ENCODE measurements at regions not wholly inside any gene's neighbourhood (a gene's known extent, or its start where the extent isn't known, plus 50 kb on each side); places are given as distances from the start of the nearest gene placed in this dataset.

DNA sequence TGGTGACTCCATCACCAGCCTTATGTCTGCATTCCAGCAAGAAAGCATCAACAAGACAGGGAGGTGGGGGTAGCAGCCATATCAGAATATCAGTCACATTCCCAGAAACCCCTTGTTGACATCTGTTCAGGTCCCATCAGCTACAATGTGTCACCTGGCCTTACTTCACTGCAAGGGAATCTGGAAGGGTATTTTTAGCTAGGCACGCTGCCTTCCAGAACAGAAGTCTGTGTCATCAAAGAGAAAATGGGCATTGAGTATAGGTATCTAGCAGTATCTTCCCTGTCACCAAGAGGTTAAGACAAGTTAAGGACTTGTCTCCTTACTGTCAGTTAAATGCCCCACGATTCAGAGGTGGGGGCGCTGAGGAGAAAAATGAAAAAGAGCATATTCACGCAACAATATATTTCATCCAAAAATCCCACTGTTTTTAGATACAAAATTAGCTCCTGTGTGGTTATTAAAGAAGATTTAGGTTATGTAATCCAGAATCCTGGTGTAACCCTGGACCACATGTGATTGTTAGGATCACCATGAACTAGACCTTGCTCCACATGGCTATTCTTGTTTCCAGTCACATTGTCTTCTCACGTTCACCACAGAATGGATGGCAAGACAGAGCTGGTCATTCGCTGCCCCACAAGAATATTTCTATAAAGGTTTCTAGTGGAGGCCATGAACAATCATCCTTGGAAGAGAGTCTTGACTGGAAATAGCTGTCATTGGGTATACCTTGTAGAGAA lies 60.0 kb upstream of the PDHA1 start:
- no peaks in the 10 kb centered on the region for H3K36me3 ChIP-seq (ENCODE audit: control insufficient read depth in 2 of 2, insufficient read depth in 1 of 2, low read length in 2 of 2)
- POLR2A ChIA-PET = no interaction called here
- H3K27ac ChIP-seq (ENCODE audit: extremely low read depth, low read depth, low read length) = no peak overlapping the region
- no peak overlapping the region for H3K4me3 ChIP-seq (ENCODE audit: low read depth, low read length)
- TF ChIP-seq, protein P1, sequence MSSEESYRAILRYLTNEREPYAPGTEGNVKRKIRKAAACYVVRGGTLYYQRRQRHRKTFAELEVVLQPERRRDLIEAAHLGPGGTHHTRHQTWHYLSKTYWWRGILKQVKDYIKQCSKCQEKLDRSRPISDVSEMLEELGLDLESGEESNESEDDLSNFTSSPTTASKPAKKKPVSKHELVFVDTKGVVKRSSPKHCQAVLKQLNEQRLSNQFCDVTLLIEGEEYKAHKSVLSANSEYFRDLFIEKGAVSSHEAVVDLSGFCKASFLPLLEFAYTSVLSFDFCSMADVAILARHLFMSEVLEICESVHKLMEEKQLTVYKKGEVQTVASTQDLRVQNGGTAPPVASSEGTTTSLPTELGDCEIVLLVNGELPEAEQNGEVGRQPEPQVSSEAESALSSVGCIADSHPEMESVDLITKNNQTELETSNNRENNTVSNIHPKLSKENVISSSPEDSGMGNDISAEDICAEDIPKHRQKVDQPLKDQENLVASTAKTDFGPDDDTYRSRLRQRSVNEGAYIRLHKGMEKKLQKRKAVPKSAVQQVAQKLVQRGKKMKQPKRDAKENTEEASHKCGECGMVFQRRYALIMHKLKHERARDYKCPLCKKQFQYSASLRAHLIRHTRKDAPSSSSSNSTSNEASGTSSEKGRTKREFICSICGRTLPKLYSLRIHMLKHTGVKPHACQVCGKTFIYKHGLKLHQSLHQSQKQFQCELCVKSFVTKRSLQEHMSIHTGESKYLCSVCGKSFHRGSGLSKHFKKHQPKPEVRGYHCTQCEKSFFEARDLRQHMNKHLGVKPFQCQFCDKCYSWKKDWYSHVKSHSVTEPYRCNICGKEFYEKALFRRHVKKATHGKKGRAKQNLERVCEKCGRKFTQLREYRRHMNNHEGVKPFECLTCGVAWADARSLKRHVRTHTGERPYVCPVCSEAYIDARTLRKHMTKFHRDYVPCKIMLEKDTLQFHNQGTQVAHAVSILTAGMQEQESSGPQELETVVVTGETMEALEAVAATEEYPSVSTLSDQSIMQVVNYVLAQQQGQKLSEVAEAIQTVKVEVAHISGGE (tag by site-specific recombination; conservative IDR thresholded peaks at IDR 0.05; ENCODE audit: low read depth) = no peak
- TF ChIP-seq KLF8 (tag by site-specific recombination; IDR thresholded peaks at IDR 0.05) = no peak
- no peak for TF ChIP-seq ZFP41 (tag by site-specific recombination; IDR thresholded peaks at IDR 0.05; ENCODE audit: borderline replicate concordance)
- TF ChIP-seq ZFP69B (tag by site-specific recombination; IDR thresholded peaks at IDR 0.05) = no peak
- TF ChIP-seq, protein P2, sequence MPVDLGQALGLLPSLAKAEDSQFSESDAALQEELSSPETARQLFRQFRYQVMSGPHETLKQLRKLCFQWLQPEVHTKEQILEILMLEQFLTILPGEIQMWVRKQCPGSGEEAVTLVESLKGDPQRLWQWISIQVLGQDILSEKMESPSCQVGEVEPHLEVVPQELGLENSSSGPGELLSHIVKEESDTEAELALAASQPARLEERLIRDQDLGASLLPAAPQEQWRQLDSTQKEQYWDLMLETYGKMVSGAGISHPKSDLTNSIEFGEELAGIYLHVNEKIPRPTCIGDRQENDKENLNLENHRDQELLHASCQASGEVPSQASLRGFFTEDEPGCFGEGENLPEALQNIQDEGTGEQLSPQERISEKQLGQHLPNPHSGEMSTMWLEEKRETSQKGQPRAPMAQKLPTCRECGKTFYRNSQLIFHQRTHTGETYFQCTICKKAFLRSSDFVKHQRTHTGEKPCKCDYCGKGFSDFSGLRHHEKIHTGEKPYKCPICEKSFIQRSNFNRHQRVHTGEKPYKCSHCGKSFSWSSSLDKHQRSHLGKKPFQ (tag by site-specific recombination; IDR thresholded peaks at IDR 0.05) = no peak
- TF ChIP-seq KLF10 (tag by site-specific recombination; IDR thresholded peaks at IDR 0.05) = no peak
- TF ChIP-seq, protein P3, sequence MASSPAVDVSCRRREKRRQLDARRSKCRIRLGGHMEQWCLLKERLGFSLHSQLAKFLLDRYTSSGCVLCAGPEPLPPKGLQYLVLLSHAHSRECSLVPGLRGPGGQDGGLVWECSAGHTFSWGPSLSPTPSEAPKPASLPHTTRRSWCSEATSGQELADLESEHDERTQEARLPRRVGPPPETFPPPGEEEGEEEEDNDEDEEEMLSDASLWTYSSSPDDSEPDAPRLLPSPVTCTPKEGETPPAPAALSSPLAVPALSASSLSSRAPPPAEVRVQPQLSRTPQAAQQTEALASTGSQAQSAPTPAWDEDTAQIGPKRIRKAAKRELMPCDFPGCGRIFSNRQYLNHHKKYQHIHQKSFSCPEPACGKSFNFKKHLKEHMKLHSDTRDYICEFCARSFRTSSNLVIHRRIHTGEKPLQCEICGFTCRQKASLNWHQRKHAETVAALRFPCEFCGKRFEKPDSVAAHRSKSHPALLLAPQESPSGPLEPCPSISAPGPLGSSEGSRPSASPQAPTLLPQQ (tag by site-specific recombination; IDR thresholded peaks at IDR 0.05) = no peak
- TF ChIP-seq ZIC2 (tag by site-specific recombination; IDR thresholded peaks at IDR 0.05) = no peak
- no peaks in the 10 kb centered on the region for H3K9me3 ChIP-seq (ENCODE audit: control insufficient read depth, insufficient read depth, low read depth, low read length)
- H3K4me1 ChIP-seq (ENCODE audit: control insufficient read depth, insufficient read depth, low read length) = no peaks in the 10 kb centered on the region
- CTCF ChIA-PET = no interaction called here

DNA sequence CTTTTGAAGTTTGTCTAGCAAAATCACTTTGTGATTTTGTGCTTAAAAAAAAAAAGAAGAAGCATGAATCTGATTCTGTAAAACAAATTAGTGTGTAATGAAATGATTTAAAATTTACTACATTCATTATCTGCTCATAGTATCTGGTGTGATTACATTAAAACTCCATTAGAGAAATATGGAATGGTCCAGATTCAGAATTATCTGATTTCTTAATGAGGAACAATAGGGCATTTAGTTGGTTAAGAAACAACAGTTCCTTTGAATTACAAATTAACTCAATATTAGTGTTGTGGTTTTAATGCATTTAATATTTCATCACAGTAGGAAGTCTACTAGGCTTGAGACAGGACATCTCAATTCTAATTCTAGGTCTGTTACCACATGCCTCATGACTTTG lies 57.9 kb upstream of the PDHA1 start:
- H3K9me3 ChIP-seq (ENCODE audit: control insufficient read depth, insufficient read depth, low read depth, low read length) = no peaks in the 10 kb centered on the region
- no peaks in the 10 kb centered on the region for H3K36me3 ChIP-seq (ENCODE audit: control insufficient read depth in 2 of 2, insufficient read depth in 1 of 2, low read length in 2 of 2)
- no peaks in the 10 kb centered on the region for H3K4me1 ChIP-seq (ENCODE audit: control insufficient read depth, insufficient read depth, low read length)
- CTCF ChIA-PET = no interaction called here
- TF ChIP-seq, protein P4, sequence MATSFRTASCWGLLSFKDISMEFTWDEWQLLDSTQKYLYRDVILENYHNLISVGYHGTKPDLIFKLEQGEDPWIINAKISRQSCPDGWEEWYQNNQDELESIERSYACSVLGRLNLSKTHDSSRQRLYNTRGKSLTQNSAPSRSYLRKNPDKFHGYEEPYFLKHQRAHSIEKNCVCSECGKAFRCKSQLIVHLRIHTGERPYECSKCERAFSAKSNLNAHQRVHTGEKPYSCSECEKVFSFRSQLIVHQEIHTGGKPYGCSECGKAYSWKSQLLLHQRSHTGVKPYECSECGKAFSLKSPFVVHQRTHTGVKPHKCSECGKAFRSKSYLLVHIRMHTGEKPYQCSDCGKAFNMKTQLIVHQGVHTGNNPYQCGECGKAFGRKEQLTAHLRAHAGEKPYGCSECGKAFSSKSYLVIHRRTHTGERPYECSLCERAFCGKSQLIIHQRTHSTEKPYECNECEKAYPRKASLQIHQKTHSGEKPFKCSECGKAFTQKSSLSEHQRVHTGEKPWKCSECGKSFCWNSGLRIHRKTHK (tag by site-specific recombination; IDR thresholded peaks at IDR 0.05) = no peak
- TF ChIP-seq ZNF48 (tag by site-specific recombination; IDR thresholded peaks at IDR 0.05) (no peak), ZNF423 (tag by site-specific recombination; IDR thresholded peaks at IDR 0.05) (no peak), ZNF768 (tag by site-specific recombination; IDR thresholded peaks at IDR 0.05) (no peak), ZNF391 (tag by site-specific recombination; IDR thresholded peaks at IDR 0.05; ENCODE audit: borderline replicate concordance, low read depth) (no peak), ZNF138 (tag by site-specific recombination; IDR thresholded peaks at IDR 0.05; ENCODE audit: borderline replicate concordance) (no peak), ZNF792 (tag by site-specific recombination; IDR thresholded peaks at IDR 0.05) (no peak), ZNF23 (tag by site-specific recombination; IDR thresholded peaks at IDR 0.05; ENCODE audit: borderline replicate concordance) (no peak), ZNF24 (tag by site-specific recombination; IDR thresholded peaks at IDR 0.05) (no peak)
- TF ChIP-seq, protein P5, sequence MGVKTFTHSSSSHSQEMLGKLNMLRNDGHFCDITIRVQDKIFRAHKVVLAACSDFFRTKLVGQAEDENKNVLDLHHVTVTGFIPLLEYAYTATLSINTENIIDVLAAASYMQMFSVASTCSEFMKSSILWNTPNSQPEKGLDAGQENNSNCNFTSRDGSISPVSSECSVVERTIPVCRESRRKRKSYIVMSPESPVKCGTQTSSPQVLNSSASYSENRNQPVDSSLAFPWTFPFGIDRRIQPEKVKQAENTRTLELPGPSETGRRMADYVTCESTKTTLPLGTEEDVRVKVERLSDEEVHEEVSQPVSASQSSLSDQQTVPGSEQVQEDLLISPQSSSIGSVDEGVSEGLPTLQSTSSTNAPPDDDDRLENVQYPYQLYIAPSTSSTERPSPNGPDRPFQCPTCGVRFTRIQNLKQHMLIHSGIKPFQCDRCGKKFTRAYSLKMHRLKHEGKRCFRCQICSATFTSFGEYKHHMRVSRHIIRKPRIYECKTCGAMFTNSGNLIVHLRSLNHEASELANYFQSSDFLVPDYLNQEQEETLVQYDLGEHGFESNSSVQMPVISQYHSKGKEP (tag by site-specific recombination; IDR thresholded peaks at IDR 0.05) = no peak
- TF ChIP-seq, protein P6, sequence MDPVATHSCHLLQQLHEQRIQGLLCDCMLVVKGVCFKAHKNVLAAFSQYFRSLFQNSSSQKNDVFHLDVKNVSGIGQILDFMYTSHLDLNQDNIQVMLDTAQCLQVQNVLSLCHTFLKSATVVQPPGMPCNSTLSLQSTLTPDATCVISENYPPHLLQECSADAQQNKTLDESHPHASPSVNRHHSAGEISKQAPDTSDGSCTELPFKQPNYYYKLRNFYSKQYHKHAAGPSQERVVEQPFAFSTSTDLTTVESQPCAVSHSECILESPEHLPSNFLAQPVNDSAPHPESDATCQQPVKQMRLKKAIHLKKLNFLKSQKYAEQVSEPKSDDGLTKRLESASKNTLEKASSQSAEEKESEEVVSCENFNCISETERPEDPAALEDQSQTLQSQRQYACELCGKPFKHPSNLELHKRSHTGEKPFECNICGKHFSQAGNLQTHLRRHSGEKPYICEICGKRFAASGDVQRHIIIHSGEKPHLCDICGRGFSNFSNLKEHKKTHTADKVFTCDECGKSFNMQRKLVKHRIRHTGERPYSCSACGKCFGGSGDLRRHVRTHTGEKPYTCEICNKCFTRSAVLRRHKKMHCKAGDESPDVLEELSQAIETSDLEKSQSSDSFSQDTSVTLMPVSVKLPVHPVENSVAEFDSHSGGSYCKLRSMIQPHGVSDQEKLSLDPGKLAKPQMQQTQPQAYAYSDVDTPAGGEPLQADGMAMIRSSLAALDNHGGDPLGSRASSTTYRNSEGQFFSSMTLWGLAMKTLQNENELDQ (tag by site-specific recombination; IDR thresholded peaks at IDR 0.05; ENCODE audit: low read depth) = no peak
- TF ChIP-seq, protein P7, sequence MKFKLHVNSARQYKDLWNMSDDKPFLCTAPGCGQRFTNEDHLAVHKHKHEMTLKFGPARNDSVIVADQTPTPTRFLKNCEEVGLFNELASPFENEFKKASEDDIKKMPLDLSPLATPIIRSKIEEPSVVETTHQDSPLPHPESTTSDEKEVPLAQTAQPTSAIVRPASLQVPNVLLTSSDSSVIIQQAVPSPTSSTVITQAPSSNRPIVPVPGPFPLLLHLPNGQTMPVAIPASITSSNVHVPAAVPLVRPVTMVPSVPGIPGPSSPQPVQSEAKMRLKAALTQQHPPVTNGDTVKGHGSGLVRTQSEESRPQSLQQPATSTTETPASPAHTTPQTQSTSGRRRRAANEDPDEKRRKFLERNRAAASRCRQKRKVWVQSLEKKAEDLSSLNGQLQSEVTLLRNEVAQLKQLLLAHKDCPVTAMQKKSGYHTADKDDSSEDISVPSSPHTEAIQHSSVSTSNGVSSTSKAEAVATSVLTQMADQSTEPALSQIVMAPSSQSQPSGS (tag by site-specific recombination; IDR thresholded peaks at IDR 0.05; ENCODE audit: low read depth) = no peak
- H3K4me3 ChIP-seq (ENCODE audit: low read depth, low read length) = no peak overlapping the region
- POLR2A ChIA-PET = no interaction called here
- H3K27ac ChIP-seq (ENCODE audit: extremely low read depth, low read depth, low read length) = no peak overlapping the region
